ENCODE measurements at regions not wholly inside any gene's neighbourhood (a gene's known extent, or its start where the extent isn't known, plus 50 kb on each side); places are given as distances from the start of the nearest gene placed in this dataset.
"Not testable (repeated sequence)": the region's sequence is repeated elsewhere in the genome, so short reads cannot be mapped to it uniquely, and the experiment has no call there.

DNA sequence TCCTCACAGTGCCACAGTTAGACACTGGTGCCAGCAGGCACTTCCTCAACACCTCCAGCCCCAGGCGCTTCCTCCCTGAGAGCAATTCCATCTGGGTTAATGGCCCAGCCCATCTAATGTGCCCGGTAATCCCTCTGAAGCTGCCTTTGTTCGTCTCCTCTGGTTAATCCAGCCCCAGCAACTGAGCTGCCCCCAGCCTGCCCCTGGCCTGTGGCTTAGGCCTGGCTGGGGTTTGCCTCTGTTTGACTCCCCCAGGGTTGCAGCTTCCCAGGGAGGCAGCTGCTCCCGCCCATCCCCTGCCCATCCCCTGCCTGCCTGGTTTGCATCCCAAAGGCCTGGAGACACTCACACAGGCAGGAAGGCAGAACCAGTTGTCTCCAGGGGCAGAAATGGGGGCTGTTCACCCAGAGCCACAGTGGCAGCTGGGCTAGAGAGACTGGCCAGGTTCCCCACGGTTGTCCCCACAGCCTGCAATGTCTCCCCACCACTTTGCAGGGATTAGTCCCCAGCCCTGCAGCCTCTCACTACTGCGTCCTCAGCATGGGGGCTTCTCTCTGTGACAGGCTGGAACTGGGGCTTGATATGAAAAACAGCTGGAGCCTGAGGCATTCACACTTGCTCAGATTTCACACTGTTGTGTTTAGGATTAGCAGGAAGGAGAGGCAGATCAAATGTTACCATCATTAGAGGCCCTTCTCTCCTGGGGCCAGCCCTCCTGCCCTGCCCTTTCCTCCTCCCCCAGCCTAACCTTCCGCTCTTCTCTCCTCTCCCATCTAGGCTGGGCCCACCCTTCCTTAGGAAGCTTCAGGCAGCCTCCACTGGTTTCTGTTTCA, 120.2 kb downstream of the TLR5 start:
- in situ Hi-C loops (cut with MboI; ENCODE audit: low sequenced_read_pairs, unreplicated experiment) = no loop called here
- TF ChIP-seq, protein P1, sequence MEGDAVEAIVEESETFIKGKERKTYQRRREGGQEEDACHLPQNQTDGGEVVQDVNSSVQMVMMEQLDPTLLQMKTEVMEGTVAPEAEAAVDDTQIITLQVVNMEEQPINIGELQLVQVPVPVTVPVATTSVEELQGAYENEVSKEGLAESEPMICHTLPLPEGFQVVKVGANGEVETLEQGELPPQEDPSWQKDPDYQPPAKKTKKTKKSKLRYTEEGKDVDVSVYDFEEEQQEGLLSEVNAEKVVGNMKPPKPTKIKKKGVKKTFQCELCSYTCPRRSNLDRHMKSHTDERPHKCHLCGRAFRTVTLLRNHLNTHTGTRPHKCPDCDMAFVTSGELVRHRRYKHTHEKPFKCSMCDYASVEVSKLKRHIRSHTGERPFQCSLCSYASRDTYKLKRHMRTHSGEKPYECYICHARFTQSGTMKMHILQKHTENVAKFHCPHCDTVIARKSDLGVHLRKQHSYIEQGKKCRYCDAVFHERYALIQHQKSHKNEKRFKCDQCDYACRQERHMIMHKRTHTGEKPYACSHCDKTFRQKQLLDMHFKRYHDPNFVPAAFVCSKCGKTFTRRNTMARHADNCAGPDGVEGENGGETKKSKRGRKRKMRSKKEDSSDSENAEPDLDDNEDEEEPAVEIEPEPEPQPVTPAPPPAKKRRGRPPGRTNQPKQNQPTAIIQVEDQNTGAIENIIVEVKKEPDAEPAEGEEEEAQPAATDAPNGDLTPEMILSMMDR (IDR thresholded peaks at IDR 0.05; ENCODE audit: borderline replicate concordance, control extremely low read depth, extremely low read depth, insufficient read depth, missing control alignments) = no peak
- no peak for DNase-seq (ENCODE audit: low spot score)

DNA sequence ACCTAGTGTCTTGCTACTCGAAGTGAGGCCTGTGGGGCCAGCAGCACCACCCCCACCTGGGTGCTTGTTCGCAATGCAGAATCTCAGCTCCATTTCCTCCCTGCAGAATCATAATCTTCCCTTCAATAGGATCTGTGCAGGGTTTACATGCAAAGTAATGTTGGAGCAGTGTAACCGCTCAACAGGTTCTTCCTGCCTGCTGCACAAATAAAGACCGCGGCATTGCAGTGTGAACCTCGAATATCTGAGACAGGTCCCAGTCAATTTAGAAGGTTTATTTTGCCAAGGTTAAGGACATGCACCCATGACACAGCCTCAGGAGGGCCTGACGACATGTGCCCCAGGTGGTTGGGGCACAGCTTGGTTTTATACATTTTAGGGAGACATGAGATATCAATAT, 119.2 kb downstream of the TLR5 start:
- TF ChIP-seq, protein P1 (IDR thresholded peaks at IDR 0.05; ENCODE audit: borderline replicate concordance, control extremely low read depth, extremely low read depth, insufficient read depth, missing control alignments) = no peak
- in situ Hi-C loops (cut with MboI; ENCODE audit: low sequenced_read_pairs, unreplicated experiment) = no loop called here
- DNase-seq (ENCODE audit: low spot score) = no peak

DNA sequence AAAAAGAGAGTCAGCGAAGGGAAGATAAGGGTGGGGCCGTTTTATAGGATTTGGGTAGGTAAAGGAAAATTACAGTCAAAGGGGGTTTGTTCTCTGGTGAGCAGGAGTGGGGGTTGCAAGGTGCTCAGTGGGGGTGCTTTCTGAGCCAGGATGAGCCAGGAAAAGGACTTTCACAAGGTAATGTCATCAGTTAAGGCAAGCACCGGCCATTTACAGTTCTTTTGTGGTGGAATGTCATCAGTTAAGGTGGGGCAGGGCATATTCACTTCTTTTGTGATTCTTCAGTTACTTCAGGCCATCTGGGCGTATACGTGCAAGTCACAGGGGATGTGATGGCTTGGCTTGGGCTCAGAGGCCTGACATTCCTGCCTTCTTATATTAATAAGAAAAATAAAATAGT, 118.6 kb downstream of the TLR5 start:
- in situ Hi-C loops (cut with MboI; ENCODE audit: low sequenced_read_pairs, unreplicated experiment); DNase-seq (ENCODE audit: low spot score): not testable (repeated sequence)

DNA sequence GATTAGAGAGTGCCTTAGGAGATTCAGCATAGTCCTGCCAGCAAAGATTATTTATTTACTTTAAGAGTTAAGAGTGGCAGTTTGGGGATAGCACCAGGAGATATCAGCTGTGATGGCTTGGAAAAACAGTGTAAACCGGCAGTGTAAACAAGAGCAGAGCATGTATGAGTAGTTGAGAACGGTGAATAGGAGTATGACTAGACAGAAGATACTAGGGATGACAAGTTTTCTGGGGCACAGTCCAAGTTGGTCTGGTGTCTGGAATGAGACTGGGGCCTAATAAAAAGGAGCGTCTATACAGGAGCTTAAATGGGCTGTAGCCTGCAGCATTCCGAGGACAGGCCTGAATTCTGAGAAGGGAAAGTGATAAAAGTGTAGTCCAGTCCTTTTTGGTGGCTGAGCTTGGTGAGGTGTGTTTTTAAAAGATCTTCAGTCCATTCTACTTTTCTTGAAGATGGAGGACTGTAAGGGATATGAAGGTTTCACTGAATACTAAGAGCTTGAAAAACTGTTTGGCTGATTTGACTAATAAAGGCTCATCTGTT, 117.8 kb downstream of the TLR5 start:
- DNase-seq (ENCODE audit: low spot score); in situ Hi-C loops (cut with MboI; ENCODE audit: low sequenced_read_pairs, unreplicated experiment): not testable (repeated sequence)

DNA sequence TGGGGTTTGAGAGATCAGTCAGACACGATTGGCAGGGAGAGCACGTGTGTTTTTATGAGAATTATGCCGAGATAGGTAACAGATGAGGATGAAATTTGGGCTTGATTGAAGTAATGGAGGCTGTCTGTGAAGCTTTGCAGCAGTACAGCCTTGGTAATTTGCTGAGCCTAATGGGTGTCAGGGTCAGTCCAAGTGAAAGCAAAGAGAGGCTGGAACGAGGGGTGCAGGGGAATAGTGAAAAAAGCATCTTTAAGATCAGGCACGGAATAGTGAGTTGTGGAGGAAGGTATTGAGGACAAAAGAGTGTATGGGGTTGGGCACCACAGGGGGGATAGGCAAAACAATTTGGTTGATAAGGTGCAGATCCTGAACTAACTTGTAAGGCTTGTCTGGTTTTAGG, 116.4 kb downstream of the TLR5 start:
- DNase-seq (ENCODE audit: low spot score); in situ Hi-C loops (cut with MboI; ENCODE audit: low sequenced_read_pairs, unreplicated experiment): not testable (repeated sequence)

DNA sequence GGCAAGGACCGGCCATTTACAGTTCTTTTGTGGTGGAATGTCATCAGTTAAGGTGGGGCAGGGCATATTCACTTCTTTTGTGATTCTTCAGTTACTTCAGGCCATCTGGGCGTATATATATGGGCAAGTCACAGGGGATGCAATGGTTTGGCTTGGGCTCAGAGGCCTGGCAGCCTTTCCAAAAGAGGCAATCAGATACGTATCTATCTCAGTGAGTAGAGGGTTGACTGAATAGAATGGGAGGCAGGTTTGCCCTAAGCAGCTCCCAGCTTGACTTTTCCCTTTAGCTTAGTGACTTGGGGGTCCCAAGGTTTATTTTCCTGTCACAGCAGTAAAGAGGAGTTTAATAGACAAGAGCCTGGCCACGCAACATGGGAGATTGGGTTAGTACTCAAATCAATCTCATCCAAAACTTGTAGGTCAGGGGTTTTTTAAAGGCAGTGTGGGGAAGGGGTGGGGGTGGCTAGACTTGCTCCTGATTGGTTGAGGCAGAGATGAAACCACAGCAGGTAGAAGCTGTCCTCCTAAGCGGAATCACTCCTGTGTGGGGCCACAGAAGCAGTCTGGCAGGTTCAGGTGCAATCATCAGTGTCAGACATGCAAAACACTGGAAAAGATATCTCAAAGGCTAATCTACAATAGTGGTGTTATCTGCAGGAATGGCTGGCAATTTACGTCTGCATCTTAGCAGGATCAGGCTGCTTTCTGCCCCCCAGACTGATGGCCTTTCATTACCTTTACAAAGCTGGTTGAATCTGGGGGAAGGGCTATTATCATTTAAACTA, 112.9 kb downstream of the TLR5 start:
- TF ChIP-seq, protein P1 (IDR thresholded peaks at IDR 0.05; ENCODE audit: borderline replicate concordance, control extremely low read depth, extremely low read depth, insufficient read depth, missing control alignments) = no peak
- in situ Hi-C loops (cut with MboI; ENCODE audit: low sequenced_read_pairs, unreplicated experiment) = no loop called here
- no peak for DNase-seq (ENCODE audit: low spot score)

DNA sequence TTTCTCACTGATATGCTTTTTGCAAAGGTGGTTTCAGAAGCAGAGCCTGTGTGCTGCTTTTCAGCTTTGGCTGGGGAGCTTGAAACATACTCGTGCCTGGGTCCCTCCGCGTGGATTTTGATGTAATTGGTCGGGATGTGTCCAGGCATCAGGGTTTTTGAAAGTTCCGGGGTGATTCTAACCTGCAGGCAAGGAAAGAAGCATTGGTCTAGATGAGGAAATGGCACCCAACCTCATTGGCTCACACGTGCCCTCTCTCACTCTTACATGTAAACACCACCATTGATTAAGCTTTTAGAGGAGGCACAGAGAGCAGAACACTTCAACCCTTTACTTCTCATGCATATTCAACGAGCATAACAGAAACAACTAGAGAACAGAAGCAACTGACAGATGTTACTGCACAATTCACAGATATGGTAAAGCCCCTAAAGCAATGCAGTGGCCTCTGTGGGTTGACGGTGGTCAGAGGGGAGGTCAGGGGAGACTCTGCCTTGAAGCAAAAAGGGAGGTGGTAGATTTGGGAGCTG, 112.1 kb downstream of the TLR5 start:
- TF ChIP-seq, protein P1 (IDR thresholded peaks at IDR 0.05; ENCODE audit: borderline replicate concordance, control extremely low read depth, extremely low read depth, insufficient read depth, missing control alignments) = no peak
- in situ Hi-C loops (cut with MboI; ENCODE audit: low sequenced_read_pairs, unreplicated experiment) = no loop called here
- no peak for DNase-seq (ENCODE audit: low spot score)
